ENCODE measurements at regions not wholly inside any gene's neighbourhood (a gene's known extent, or its start where the extent isn't known, plus 50 kb on each side); places are given as distances from the start of the nearest gene placed in this dataset.

DNA sequence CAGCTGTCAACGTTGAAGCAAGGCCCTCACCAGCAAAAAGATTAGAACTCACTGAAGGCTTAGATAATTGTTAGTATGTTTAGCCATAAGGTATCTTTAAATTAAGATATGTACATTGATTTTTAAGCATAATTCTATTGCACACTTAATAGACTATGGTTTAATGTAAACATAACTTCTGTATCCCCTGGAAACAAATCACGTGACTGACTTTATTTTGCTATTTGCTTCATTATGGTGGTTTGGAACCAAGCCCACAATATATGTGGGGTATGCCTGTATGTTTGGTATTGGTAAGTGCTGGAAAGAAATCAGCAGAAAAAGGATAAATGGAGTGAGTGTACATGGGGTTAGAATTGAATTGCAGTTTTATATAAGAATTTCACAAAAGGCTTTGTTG, 111.9 kb downstream of the NMUR2 start:
- no peak overlapping the region for H3K4me3 ChIP-seq (ENCODE audit: low read depth, low read length)
- no peak for DNase-seq (ENCODE audit: low read depth)
- TF ChIP-seq, protein P1, sequence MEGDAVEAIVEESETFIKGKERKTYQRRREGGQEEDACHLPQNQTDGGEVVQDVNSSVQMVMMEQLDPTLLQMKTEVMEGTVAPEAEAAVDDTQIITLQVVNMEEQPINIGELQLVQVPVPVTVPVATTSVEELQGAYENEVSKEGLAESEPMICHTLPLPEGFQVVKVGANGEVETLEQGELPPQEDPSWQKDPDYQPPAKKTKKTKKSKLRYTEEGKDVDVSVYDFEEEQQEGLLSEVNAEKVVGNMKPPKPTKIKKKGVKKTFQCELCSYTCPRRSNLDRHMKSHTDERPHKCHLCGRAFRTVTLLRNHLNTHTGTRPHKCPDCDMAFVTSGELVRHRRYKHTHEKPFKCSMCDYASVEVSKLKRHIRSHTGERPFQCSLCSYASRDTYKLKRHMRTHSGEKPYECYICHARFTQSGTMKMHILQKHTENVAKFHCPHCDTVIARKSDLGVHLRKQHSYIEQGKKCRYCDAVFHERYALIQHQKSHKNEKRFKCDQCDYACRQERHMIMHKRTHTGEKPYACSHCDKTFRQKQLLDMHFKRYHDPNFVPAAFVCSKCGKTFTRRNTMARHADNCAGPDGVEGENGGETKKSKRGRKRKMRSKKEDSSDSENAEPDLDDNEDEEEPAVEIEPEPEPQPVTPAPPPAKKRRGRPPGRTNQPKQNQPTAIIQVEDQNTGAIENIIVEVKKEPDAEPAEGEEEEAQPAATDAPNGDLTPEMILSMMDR (conservative IDR thresholded peaks at IDR 0.05; ENCODE audit: low read depth, low read length): no peak

DNA sequence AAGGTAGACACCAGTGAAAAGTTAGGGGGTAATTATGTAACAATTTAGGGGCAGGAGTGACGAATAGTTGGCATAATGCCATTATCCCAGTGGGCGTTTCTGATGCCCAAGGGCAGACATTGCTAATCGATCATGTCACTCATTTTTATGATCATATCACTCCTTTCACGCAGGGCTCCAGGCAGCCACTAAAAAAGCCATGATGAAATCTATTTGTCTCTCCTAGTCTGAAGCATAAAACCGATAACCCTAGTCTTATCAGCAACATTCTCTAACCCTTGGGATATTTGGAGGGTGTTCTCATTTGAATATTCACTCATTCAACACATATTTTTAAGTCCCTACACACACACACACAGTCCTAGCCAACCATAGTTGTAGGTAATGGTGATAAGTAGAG, 114.9 kb downstream of the NMUR2 start:
- TF ChIP-seq, protein P1 (conservative IDR thresholded peaks at IDR 0.05; ENCODE audit: low read depth, low read length): no peak
- no peak for DNase-seq (ENCODE audit: low read depth)
- H3K4me3 ChIP-seq (ENCODE audit: low read depth, low read length): no peak overlapping the region

DNA sequence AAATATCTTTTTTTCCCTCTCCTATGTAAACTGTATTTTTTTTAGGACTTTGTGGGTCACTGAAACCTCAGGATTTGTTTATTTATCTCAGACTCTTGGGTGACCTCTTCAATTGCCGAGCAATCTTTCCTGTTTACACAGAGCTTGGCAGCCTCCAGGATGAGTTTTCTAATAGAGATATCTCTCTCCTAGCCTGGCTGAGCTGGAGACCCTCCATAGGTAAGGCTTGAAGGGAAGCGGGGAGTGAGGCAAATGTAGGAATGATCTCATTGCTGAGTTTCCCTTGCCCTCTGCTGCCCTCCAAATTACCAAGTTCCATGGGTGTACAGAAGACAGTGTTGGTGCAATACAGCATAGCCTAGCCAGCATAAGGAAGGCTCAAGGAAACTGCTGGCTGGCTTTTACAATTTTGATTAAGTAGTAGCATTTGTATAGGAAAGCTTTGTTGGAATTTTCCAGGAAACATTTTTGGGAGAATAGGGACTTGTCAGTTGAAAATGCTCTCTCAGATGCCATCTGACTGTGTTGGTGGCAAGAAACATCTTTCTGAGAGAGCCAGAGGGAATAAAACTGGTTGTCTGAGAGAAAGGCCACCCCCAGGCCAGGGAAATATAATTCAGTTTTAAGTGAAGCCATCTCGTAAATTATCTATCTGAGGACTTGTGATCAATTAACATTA, 116.0 kb downstream of the NMUR2 start:
- no peak overlapping the region for H3K4me3 ChIP-seq (ENCODE audit: low read depth, low read length)
- TF ChIP-seq, protein P1 (conservative IDR thresholded peaks at IDR 0.05; ENCODE audit: low read depth, low read length): no peak
- DNase-seq (ENCODE audit: low read depth): no peak

DNA sequence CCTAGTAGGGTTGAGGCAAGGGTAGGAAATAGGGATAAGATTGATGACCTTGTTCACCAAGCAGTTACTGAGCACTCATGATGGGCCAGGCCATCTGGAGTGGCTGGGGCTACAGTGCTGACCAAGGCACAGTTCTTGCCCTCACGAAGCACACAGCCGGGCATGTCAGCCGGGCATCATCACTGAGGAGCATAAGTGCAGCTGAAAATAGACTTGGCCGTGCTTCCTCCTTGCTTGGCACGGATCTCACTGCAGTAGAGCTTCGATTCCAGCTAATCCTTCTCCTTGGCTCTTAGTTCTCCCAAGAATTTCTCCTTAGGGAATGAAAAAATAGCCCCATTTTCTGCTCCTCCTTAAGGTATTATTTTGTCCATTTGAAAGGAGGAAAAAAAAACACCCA, 116.6 kb downstream of the NMUR2 start:
- no peak for DNase-seq (ENCODE audit: low read depth)
- TF ChIP-seq, protein P1 (conservative IDR thresholded peaks at IDR 0.05; ENCODE audit: low read depth, low read length): no peak

DNA sequence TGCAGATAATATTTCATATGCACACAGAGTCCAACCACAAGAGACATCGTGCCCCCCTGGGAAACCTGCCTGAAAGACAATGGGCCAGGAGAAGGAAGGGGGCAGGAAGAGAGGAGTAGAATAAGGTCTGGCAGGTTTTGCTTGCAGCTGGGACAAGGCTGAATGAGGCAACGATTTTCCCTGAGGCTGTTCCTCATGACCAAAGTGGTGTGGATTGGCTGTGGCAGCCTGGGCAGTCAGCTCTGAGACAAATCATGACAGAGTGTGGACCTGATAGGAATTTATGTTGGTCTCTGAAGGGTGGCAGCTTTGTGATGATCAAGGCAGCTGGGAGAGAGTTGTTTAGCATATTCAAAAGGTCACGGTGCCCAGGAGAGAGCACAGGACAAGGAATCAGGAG, 119.3 kb downstream of the NMUR2 start:
- TF ChIP-seq, protein P1 (conservative IDR thresholded peaks at IDR 0.05; ENCODE audit: low read depth, low read length): no peak
- no peak overlapping the region for H3K4me3 ChIP-seq (ENCODE audit: low read depth, low read length)
- no peak for DNase-seq (ENCODE audit: low read depth)

More for the DNA sequence above, 116.6 kb downstream of the NMUR2 start:
- no peak overlapping the region for H3K4me3 ChIP-seq (ENCODE audit: low read depth, low read length)

DNA sequence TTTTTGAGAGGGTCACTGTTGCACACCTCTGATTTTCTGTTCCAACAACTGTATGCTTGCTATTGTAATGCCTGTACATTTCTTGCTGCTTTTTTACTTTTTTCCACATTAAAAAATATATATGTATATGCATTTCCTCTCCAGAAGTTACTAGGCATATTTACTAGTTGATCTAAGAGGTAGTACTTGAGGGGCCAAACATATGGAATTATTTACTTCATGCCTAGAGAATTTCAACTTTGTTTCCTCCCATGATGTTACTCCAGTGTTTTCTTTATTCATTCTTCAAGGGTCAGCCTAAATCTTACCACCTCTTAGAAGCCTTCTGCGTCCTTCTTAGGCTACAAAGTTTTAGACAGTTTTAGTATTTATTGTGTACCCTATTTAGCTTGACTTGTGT, 122.7 kb downstream of the NMUR2 start:
- H3K4me3 ChIP-seq (ENCODE audit: low read depth, low read length): no peak overlapping the region
- DNase-seq (ENCODE audit: low read depth): no peak
- TF ChIP-seq, protein P1 (conservative IDR thresholded peaks at IDR 0.05; ENCODE audit: low read depth, low read length): no peak

DNA sequence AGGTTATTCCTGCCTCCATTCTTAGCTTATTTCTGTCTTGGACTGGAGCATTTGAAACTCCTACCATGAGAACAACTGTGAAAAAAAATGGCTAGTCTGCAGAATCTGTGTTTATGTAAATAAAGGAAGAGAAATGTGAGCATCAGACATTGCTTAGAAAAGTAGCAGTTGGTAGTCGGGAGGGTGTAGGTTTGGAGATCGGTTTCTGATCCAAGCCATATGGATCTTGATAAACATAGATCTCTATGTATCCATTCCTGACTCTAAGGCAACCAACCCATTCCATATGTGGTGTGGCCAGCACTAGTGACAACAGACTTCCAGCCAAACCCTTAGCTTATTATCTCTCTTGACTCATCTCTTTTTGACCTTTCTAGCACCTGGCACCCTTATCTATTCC, 127.1 kb downstream of the NMUR2 start:
- no peak for DNase-seq (ENCODE audit: low read depth)
- TF ChIP-seq, protein P1 (conservative IDR thresholded peaks at IDR 0.05; ENCODE audit: low read depth, low read length): no peak
- H3K4me3 ChIP-seq (ENCODE audit: low read depth, low read length): no peak overlapping the region

Data from choroid plexus epithelial cell (primary cell).